GM12891 (cell line): ENCODE measurements at regions not wholly inside any gene's neighbourhood (a gene's known extent, or its start where the extent isn't known, plus 50 kb on each side); places are given as distances from the start of the nearest gene placed in this dataset.

Experiments
- POLR2A ChIP-seq: IDR thresholded peaks from 2 replicates; pipeline ENCODE4 v1.6.1; 2011; ENCODE audit warnings: low read depth, low read length, control low read depth
- POLR2AphosphoS5 ChIP-seq: IDR thresholded peaks from 2 replicates; pipeline ENCODE4 v1.6.1; 2011; ENCODE audit warnings: low read depth, low read length, control low read depth
- TAF1 ChIP-seq: IDR thresholded peaks from 2 replicates; pipeline ENCODE4 v1.6.1; 2011; ENCODE audit warnings: low read depth, low read length, control low read depth

DNA sequence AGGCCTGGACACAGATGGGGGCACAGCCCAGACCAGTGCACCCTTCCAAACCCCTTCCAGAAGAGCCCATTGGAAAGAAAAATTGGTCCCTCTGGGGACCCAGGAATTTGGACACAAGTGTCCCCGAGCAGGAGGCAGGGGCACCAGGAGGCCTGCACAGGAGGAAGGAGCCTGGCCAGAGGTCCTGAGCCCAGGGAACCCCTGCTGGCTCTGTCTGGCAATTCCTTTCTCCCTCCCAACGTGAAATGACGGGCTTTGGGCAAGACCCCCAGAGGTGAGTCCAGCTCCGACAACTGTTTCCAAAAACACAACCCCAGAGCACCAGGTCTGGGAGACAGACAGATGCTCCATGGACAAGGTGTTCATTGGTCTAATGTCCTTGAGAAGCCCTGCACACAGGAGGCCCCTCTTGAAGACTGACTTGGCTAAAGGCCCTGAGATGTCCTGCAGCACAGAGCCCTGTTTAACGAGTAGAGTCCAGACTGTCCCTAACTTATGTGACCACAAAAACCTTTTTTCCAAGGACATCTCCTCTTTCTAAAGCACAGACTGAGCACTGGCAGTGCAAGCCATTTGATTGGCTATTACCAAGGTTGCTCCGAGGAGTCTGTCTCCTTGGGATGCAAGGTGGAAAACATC lies 150.7 kb downstream of the OAT start:
- TF ChIP-seq POLR2AphosphoS5 (no peak), POLR2A (no peak), TAF1 (no peak)
